ENCODE measurements at regions not wholly inside any gene's neighbourhood (a gene's known extent, or its start where the extent isn't known, plus 50 kb on each side); places are given as distances from the start of the nearest gene placed in this dataset.

GRCh38 chr6:166056637-166057036 lies 111.0 kb downstream of the TBXT start:
- ATAC-seq: no peak
- peaks cover 17% of the 10 kb centered on the region for H3K9me3 ChIP-seq (ENCODE audit: control insufficient read depth, insufficient read depth, low read depth, low read length)
- 0 out of 2 replicates have a peak, but pooled peaks cover 2% of the 10 kb centered on the region for H3K27me3 ChIP-seq (ENCODE audit: control insufficient read depth, insufficient read depth, low read length)
- H3K4me3 ChIP-seq (ENCODE audit: low read depth in 2 of 2, low read length in 2 of 2): no peak overlapping the region
- in situ Hi-C loops (cut with HindIII; ENCODE audit: low pct_unique_long_range_greater_than_20kb, low sequenced_read_pairs): no loop called here
- H3K36me3 ChIP-seq (ENCODE audit: control insufficient read depth, insufficient read depth, low read length): no peaks in the 10 kb centered on the region
- no TSS peak for BruUV-seq (replicated peaks)
- intact Hi-C loops (cut with micrococcal nuclease; ENCODE audit: unreplicated experiment): no loop called here
- no peak overlapping the region for H3K27ac ChIP-seq (ENCODE audit: low read length)
- H3K4me1 ChIP-seq (ENCODE audit: control insufficient read depth, insufficient read depth, low read length): no peaks in the 10 kb centered on the region
- TF ChIP-seq REST (IDR thresholded peaks at IDR 0.05; ENCODE audit: insufficient read depth in 1 of 2, low read depth in 2 of 2, low read length in 1 of 2) (no peak), SIN3A (IDR thresholded peaks at IDR 0.05; ENCODE audit: borderline replicate concordance, insufficient read depth, low read depth, low read length) (no peak), POLR2AphosphoS5 (IDR thresholded peaks at IDR 0.05; ENCODE audit: low read depth, low read length) (no peak), CTCF (IDR thresholded peaks at IDR 0.05) (no peak), TCF7L2 (IDR thresholded peaks at IDR 0.05; ENCODE audit: low read depth, low read length) (no peak)
- ChIA-PET CTCF (no interaction called here), POLR2A (no interaction called here)
- no peak for DNase-seq (ENCODE audit: low read depth, low spot score)

- intact Hi-C loops (cut with micrococcal nuclease; ENCODE audit: unreplicated experiment) (no loop called here), in situ Hi-C loops (cut with HindIII; ENCODE audit: low pct_unique_long_range_greater_than_20kb, low sequenced_read_pairs) (no loop called here)
- no peak overlapping the region for H3K27ac ChIP-seq (ENCODE audit: low read length)
- no peak for ATAC-seq
- BruUV-seq (replicated peaks): no TSS peak
- POLR2A ChIA-PET: no interaction called here
- DNase-seq (ENCODE audit: low read depth, low spot score): no peak
- H3K9me3 ChIP-seq (ENCODE audit: control insufficient read depth, insufficient read depth, low read depth, low read length): peaks cover 17% of the 10 kb centered on the region
- H3K36me3 ChIP-seq (ENCODE audit: control insufficient read depth, insufficient read depth, low read length): no peaks in the 10 kb centered on the region
- CTCF ChIA-PET: no interaction called here
- 0 out of 2 replicates have a peak, but pooled peaks cover 2% of the 10 kb centered on the region for H3K27me3 ChIP-seq (ENCODE audit: control insufficient read depth, insufficient read depth, low read length)
- TF ChIP-seq CTCF (IDR thresholded peaks at IDR 0.05): no peak
- TF ChIP-seq POLR2AphosphoS5 (IDR thresholded peaks at IDR 0.05; ENCODE audit: low read depth, low read length): no peak
- TF ChIP-seq REST (IDR thresholded peaks at IDR 0.05; ENCODE audit: insufficient read depth in 1 of 2, low read depth in 2 of 2, low read length in 1 of 2): no peak
- TF ChIP-seq SIN3A (IDR thresholded peaks at IDR 0.05; ENCODE audit: borderline replicate concordance, insufficient read depth, low read depth, low read length): no peak
- TF ChIP-seq TCF7L2 (IDR thresholded peaks at IDR 0.05; ENCODE audit: low read depth, low read length): no peak
- no peak overlapping the region for H3K4me3 ChIP-seq (ENCODE audit: low read depth in 2 of 2, low read length in 2 of 2)
- H3K4me1 ChIP-seq (ENCODE audit: control insufficient read depth, insufficient read depth, low read length): no peaks in the 10 kb centered on the region
Observed at GRCh38 chr6:166055801-166056200, 111.8 kb downstream of the TBXT start.

Measured in Panc1 (cell line).